ENCODE measurements at regions not wholly inside any gene's neighbourhood (a gene's known extent, or its start where the extent isn't known, plus 50 kb on each side); places are given as distances from the start of the nearest gene placed in this dataset.
"Not testable (repeated sequence)": the region's sequence is repeated elsewhere in the genome, so short reads cannot be mapped to it uniquely, and the experiment has no call there.

DNA sequence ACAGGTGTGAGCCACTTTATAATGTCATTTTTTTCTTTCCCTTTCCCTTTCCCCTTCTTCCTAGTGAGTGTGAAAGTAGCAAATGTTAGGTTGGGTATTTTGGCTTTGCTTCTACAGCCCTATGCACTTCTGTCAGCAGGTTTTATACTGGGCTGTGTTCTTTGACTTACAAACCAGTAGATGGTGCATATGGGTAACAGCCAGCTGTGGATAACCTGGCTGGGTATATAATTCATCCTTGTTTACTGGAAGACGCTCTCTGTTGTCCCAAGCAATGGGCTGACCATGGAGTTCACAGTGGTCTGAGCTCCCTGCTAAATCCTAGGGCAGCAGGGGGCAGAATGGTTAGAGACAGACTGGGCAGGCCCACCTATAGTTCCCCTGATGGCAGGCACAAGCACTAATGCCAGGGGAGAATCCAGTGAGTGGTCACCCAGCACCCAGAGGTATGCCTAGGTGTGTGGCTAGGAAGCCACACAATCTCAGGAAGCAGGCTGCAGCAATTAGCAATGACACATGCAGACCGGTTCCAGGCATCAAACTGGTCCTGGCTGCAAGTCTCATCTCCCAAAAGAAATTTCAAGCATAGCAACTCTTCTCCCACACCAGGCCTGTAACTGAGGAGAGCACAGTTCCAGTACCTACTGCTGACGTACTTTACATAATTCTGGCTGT, 592.7 kb upstream of the MAN1A1 start:
- Histone ChIP-seq H2AFZ (ENCODE audit: low read depth) (no peak overlapping the region), H3K36me3 (ENCODE audit: insufficient read depth) (no peaks in the 10 kb centered on the region), H3K9ac (no peak overlapping the region), H3K79me2 (ENCODE audit: insufficient read depth, low read depth) (no peaks in the 10 kb centered on the region), H3K4me1 (ENCODE audit: low read depth, poor library complexity, severe bottlenecking) (no peaks in the 10 kb centered on the region), H3K27me3 (ENCODE audit: insufficient read depth, low read depth) (no peaks in the 10 kb centered on the region), H3K4me2 (no peak overlapping the region), H4K20me1 (ENCODE audit: insufficient read depth) (no peaks in the 10 kb centered on the region), H3K4me3 (IDR thresholded peaks at IDR 0.05; ENCODE audit: insufficient read depth, low read depth, low read length) (no peak overlapping the region), H3K27ac (no peak overlapping the region)
- TF ChIP-seq, protein P1, sequence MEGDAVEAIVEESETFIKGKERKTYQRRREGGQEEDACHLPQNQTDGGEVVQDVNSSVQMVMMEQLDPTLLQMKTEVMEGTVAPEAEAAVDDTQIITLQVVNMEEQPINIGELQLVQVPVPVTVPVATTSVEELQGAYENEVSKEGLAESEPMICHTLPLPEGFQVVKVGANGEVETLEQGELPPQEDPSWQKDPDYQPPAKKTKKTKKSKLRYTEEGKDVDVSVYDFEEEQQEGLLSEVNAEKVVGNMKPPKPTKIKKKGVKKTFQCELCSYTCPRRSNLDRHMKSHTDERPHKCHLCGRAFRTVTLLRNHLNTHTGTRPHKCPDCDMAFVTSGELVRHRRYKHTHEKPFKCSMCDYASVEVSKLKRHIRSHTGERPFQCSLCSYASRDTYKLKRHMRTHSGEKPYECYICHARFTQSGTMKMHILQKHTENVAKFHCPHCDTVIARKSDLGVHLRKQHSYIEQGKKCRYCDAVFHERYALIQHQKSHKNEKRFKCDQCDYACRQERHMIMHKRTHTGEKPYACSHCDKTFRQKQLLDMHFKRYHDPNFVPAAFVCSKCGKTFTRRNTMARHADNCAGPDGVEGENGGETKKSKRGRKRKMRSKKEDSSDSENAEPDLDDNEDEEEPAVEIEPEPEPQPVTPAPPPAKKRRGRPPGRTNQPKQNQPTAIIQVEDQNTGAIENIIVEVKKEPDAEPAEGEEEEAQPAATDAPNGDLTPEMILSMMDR (conservative IDR thresholded peaks at IDR 0.05; ENCODE audit: low read depth, low read length) = no peak

DNA sequence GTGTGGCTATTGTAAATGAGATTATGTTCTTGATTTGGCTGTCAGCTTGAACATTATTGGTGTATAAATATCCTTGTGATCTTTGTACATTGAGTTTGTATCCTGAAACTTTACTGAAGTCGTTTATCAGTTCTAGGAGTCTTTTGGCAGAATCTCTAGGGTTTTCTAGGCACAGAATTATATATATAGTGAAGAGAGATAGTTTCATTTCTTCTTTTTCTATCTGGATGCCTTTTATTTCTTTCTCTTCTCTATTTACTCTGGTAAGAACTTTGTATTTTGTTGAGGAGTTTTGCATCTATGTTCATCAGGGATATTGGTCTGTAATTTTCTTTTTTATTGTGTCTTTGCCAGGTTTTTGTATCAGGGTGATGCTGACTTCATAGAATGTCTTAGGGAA, 589.2 kb upstream of the MAN1A1 start:
- Histone ChIP-seq H3K36me3 (ENCODE audit: insufficient read depth) (no peaks in the 10 kb centered on the region), H3K4me1 (ENCODE audit: low read depth, poor library complexity, severe bottlenecking) (no peaks in the 10 kb centered on the region), H3K4me2 (no peak overlapping the region), H3K27me3 (ENCODE audit: insufficient read depth, low read depth) (no peaks in the 10 kb centered on the region), H4K20me1 (ENCODE audit: insufficient read depth) (no peaks in the 10 kb centered on the region), H3K9ac (no peak overlapping the region), H2AFZ (ENCODE audit: low read depth) (no peak overlapping the region), H3K27ac (no peak overlapping the region), H3K4me3 (IDR thresholded peaks at IDR 0.05; ENCODE audit: insufficient read depth, low read depth, low read length) (no peak overlapping the region), H3K79me2 (ENCODE audit: insufficient read depth, low read depth) (no peaks in the 10 kb centered on the region)
- TF ChIP-seq, protein P1 (conservative IDR thresholded peaks at IDR 0.05; ENCODE audit: low read depth, low read length) = no peak

DNA sequence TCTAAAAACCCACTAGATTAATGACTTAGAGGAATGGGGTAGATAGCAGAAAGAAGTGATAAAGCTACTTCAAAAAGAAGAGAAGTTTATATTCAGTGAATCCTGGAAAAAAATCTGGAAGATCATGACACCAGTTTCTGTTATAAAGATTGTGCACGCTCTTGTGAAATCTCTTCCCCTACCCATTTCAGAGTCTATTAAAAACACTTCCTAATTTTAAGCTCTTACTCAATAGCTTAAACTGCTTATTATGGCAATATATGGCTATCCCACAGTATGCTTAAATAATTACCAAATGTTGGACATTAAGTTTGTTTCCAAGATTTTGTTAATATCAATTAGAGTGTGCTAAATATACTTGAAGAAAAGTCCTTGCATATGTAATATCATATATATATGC, 585.3 kb upstream of the MAN1A1 start:
- TF ChIP-seq, protein P1 (conservative IDR thresholded peaks at IDR 0.05; ENCODE audit: low read depth, low read length) = no peak
- no peak overlapping the region for H3K9ac ChIP-seq
- no peaks in the 10 kb centered on the region for H4K20me1 ChIP-seq (ENCODE audit: insufficient read depth)
- H3K4me2 ChIP-seq = no peak overlapping the region
- no peaks in the 10 kb centered on the region for H3K79me2 ChIP-seq (ENCODE audit: insufficient read depth, low read depth)
- H3K4me3 ChIP-seq (IDR thresholded peaks at IDR 0.05; ENCODE audit: insufficient read depth, low read depth, low read length) = no peak overlapping the region
- no peaks in the 10 kb centered on the region for H3K4me1 ChIP-seq (ENCODE audit: low read depth, poor library complexity, severe bottlenecking)
- no peak overlapping the region for H3K27ac ChIP-seq
- H2AFZ ChIP-seq (ENCODE audit: low read depth) = no peak overlapping the region
- H3K27me3 ChIP-seq (ENCODE audit: insufficient read depth, low read depth) = no peaks in the 10 kb centered on the region
- no peaks in the 10 kb centered on the region for H3K36me3 ChIP-seq (ENCODE audit: insufficient read depth)

DNA sequence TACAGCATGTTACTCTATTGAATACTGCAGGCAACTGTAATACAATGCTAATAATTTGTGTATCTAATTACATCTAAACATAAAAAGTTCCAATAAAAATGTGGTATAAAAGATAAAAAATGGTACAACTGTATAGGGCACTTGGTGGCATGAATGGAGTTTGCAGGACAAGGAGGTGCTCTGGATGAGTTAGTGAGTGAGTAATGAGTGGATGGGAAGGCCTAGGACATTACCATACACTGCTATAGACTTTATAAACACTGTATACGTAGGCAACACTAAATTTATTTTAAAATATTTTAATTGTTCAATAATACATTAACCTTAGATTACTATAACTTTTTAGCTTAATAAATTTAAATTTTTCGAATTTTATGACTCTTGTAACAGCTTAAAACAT, 579.6 kb upstream of the MAN1A1 start:
- TF ChIP-seq, protein P1 (conservative IDR thresholded peaks at IDR 0.05; ENCODE audit: low read depth, low read length) = no peak
- Histone ChIP-seq H4K20me1 (ENCODE audit: insufficient read depth) (no peaks in the 10 kb centered on the region), H3K4me1 (ENCODE audit: low read depth, poor library complexity, severe bottlenecking) (no peaks in the 10 kb centered on the region), H3K27ac (no peak overlapping the region), H3K4me2 (no peak overlapping the region), H3K9ac (no peak overlapping the region), H3K79me2 (ENCODE audit: insufficient read depth, low read depth) (no peaks in the 10 kb centered on the region), H2AFZ (ENCODE audit: low read depth) (no peak overlapping the region), H3K4me3 (IDR thresholded peaks at IDR 0.05; ENCODE audit: insufficient read depth, low read depth, low read length) (no peak overlapping the region), H3K36me3 (ENCODE audit: insufficient read depth) (no peaks in the 10 kb centered on the region), H3K27me3 (ENCODE audit: insufficient read depth, low read depth) (no peaks in the 10 kb centered on the region)

DNA sequence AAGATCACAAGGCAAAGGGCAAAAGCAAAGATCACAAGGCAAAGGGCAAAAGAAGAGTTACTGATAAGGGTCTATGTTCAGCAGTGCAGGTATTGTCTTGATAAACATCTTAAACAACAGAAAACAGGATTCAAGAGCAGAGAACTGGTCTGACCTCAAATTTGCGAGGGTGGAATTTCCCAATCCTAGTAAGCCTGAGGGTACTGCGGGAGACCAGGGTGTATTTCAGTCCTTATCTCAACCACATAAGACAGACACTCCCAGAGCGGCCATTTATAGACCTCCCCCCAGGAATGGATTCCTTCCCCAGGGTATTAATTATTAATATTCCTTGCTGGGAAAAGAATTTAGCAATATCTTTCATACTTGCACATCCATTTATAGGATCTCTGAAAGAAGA, 575.3 kb upstream of the MAN1A1 start:
- H3K9ac ChIP-seq; H3K79me2 ChIP-seq (ENCODE audit: insufficient read depth, low read depth); H3K27me3 ChIP-seq (ENCODE audit: insufficient read depth, low read depth); H3K36me3 ChIP-seq (ENCODE audit: insufficient read depth); H3K4me2 ChIP-seq; H4K20me1 ChIP-seq (ENCODE audit: insufficient read depth); H3K4me1 ChIP-seq (ENCODE audit: low read depth, poor library complexity, severe bottlenecking); H2AFZ ChIP-seq (ENCODE audit: low read depth); H3K27ac ChIP-seq; H3K4me3 ChIP-seq (IDR thresholded peaks at IDR 0.05; ENCODE audit: insufficient read depth, low read depth, low read length): not testable (repeated sequence)

All from KMS-11 (cell line).